Testis (tissue), 2 donors: ENCODE measurements at regions not wholly inside any gene's neighbourhood (a gene's known extent, or its start where the extent isn't known, plus 50 kb on each side); places are given as distances from the start of the nearest gene placed in this dataset.

Experiments used
- DNase-seq: peaks from one replicate; pipeline ENCODE4 v3.0.0-alpha.2; 2019
- H3K27ac ChIP-seq, 2 donors: fragments of 200-600 bp; sonication (generic); one replicate each; pipeline ENCODE4 v1.5.1; 2019
- H3K27me3 ChIP-seq: fragments of 200-600 bp; sonication (generic); one replicate; pipeline ENCODE4 v1.5.1; 2019
- H3K36me3 ChIP-seq: fragments of 200-600 bp; sonication (generic); one replicate; pipeline ENCODE4 v1.5.1; 2017; ENCODE audit warnings: low read depth; ENCODE audit errors: missing control alignments
- H3K4me1 ChIP-seq: fragments of 200-600 bp; sonication (generic); one replicate; pipeline ENCODE4 v1.5.1; 2019
- H3K4me3 ChIP-seq, 2 donors: fragments of 200-600 bp; sonication (generic); one replicate each; pipeline ENCODE4 v1.5.1; 2017 to 2019
- H3K9me3 ChIP-seq: fragments of 200-600 bp; sonication (generic); one replicate; pipeline ENCODE4 v1.5.1; 2017
- POLR2A ChIP-seq: fragments of 450-650 bp; IDR thresholded peaks from one replicate; pipeline ENCODE4 v1.6.1; 2017; ENCODE audit warnings: antibody characterized with exemption, mild to moderate bottlenecking, moderate library complexity
- WGBS, 2 donors: methylation state at CpG; one replicate each; pipeline ENCODE4 v1.1.5; 2018; 5-methylcytosine and 5-hydroxymethylcytosine counted together
- intact Hi-C: fragments of 100-400 bp; cut with DNase I; formaldehyde crosslinking; loops from one replicate; pipeline ENCODE4 v1.15.1; 2023; ENCODE audit warnings: low total_unique reads
- TF ChIP-seq, protein P1 (sequence below), 3 experiments: fragments of 450-650 bp in 2 of 3; fragments of 200-600 bp in 1 of 3; sonication (generic) in 1 of 3; IDR thresholded peaks; one replicate each; pipeline ENCODE4 v1.5.1; 2016 to 2019; ENCODE audit warnings: antibody characterized with exemption in 3 of 3, mild to moderate bottlenecking in 2 of 3, moderate library complexity in 1 of 3

- H3K9me3 ChIP-seq = no peaks in the 10 kb centered on the region
- no peaks in the 10 kb centered on the region for H3K27me3 ChIP-seq
- H3K27ac ChIP-seq = peak overlapping the region; percentile 71 to 84
- peak; percentile 65 for DNase-seq
- H3K36me3 ChIP-seq = no peaks in the 10 kb centered on the region
- intact Hi-C loops = no loop called here
- H3K4me3 ChIP-seq = no peak overlapping the region
- TF ChIP-seq, protein P1, sequence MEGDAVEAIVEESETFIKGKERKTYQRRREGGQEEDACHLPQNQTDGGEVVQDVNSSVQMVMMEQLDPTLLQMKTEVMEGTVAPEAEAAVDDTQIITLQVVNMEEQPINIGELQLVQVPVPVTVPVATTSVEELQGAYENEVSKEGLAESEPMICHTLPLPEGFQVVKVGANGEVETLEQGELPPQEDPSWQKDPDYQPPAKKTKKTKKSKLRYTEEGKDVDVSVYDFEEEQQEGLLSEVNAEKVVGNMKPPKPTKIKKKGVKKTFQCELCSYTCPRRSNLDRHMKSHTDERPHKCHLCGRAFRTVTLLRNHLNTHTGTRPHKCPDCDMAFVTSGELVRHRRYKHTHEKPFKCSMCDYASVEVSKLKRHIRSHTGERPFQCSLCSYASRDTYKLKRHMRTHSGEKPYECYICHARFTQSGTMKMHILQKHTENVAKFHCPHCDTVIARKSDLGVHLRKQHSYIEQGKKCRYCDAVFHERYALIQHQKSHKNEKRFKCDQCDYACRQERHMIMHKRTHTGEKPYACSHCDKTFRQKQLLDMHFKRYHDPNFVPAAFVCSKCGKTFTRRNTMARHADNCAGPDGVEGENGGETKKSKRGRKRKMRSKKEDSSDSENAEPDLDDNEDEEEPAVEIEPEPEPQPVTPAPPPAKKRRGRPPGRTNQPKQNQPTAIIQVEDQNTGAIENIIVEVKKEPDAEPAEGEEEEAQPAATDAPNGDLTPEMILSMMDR (IDR thresholded peaks at IDR 0.05) = no peak
- TF ChIP-seq POLR2A = no peak
- peaks cover 45% of the 10 kb centered on the region for H3K4me1 ChIP-seq
- WGBS, 2 donors = 31 to 32% methylated on average over 3 of the region's 3 CpGs
Observed at GRCh38 chr1:67590329-67590728, 94.7 kb upstream of the GADD45A start.

DNA sequence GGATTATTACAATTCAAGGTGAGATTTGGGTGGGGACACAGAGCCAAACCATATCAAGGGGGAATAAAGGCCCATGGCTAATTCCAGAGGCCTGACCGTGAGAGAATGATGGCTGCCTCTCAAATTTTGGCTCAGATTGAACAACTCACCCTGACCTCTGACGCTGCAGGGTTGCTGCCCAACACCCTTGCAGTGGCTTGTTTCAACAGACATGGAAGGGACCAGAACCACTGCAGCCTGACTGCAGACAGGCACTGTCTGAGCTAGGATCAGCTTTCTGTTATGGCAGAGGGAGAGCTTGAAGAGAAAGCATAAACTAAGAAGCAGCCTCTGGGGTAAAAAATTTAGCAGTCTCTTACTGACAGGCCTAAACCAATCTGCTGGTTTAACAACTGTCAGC, 90.2 kb upstream of the GADD45A start:
- WGBS, 2 donors = 80 to 83% methylated on average over 1 to 2 of the region's 2 CpGs
- no peak overlapping the region for H3K4me3 ChIP-seq
- no peak for DNase-seq
- intact Hi-C loops = no loop called here
- no peaks in the 10 kb centered on the region for H3K27me3 ChIP-seq
- H3K4me1 ChIP-seq = peaks cover 12% of the 10 kb centered on the region
- no peaks in the 10 kb centered on the region for H3K36me3 ChIP-seq
- no peaks in the 10 kb centered on the region for H3K9me3 ChIP-seq
- TF ChIP-seq, protein P1 (IDR thresholded peaks at IDR 0.05) = no peak
- TF ChIP-seq POLR2A = no peak
- no peak overlapping the region for H3K27ac ChIP-seq

DNA sequence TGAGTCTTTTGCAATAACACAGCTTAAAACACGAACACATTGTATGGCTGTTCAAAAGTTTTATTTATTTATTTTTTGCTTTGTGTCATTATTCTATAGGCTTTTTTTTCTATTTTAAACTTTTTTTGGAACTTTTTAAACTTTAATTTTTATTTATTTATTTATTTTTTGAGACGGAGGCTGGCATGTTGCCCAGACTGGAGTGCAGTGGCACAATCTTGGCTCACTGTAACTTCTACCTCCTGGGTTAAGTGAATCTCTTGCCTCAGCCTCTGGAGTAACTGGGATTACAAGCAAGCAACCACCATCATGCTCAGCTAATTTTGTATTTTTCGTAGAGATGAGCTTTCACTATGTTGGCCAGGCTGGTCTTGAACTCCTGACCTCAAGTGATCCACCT, 88.3 kb upstream of the GADD45A start:
- Histone ChIP-seq H3K36me3 (no peaks in the 10 kb centered on the region), H3K4me3 (no peak overlapping the region), H3K4me1 (no peaks in the 10 kb centered on the region), H3K27ac (no peak overlapping the region), H3K27me3 (no peaks in the 10 kb centered on the region), H3K9me3 (no peaks in the 10 kb centered on the region)
- no peak for DNase-seq
- no peak for TF ChIP-seq POLR2A
- TF ChIP-seq, protein P1 (IDR thresholded peaks at IDR 0.05) = no peak
- 74 to 76% methylated on average over 3 of the region's 3 CpGs for WGBS, 2 donors
- intact Hi-C loops = no loop called here

- Histone ChIP-seq H3K36me3 (no peaks in the 10 kb centered on the region), H3K4me3 (no peak overlapping the region), H3K27me3 (no peaks in the 10 kb centered on the region), H3K4me1 (no peaks in the 10 kb centered on the region), H3K9me3 (no peaks in the 10 kb centered on the region), H3K27ac (no peak overlapping the region)
- no peak for TF ChIP-seq POLR2A
- TF ChIP-seq, protein P1 (IDR thresholded peaks at IDR 0.05) = no peak
- intact Hi-C loops = no loop called here
- 85 to 88% methylated on average over 3 of the region's 3 CpGs for WGBS, 2 donors
- DNase-seq = no peak
Observed at GRCh38 chr1:67597336-67597735, 87.7 kb upstream of the GADD45A start.

- intact Hi-C loops = no loop called here
- 81 to 100% methylated on average over 1 of the region's 1 CpG for WGBS, 2 donors
- H3K4me3 ChIP-seq = no peak overlapping the region
- no peak for DNase-seq
- no peak for TF ChIP-seq POLR2A
- no peak overlapping the region for H3K27ac ChIP-seq
- no peaks in the 10 kb centered on the region for H3K9me3 ChIP-seq
- H3K27me3 ChIP-seq = no peaks in the 10 kb centered on the region
- H3K36me3 ChIP-seq = no peaks in the 10 kb centered on the region
- no peaks in the 10 kb centered on the region for H3K4me1 ChIP-seq
Observed at GRCh38 chr1:67599085-67599484, 85.9 kb upstream of the GADD45A start.
